Small intestine (tissue), 7 donors: ENCODE measurements at regions not wholly inside any gene's neighbourhood (a gene's known extent, or its start where the extent isn't known, plus 50 kb on each side); places are given as distances from the start of the nearest gene placed in this dataset.

Source experiments
- DNase-seq, 2 donors: peaks; one replicate each; pipeline versions ENCODE4 v3.0.0 to v3.0.0-alpha.2; 2013
- FAIRE-seq: peaks from 2 replicates; lab custom pipeline; 2012; peaks lifted over from hg19 to GRCh38; lab: Jason Lieb, UNC
- H3K27ac ChIP-seq, 3 donors: one replicate each; pipeline ENCODE4 v1.5.1; 2013; ENCODE audit warnings: low read length in 2 of 3, mild to moderate bottlenecking in 2 of 3, control low read depth in 1 of 3, inconsistent platforms in 1 of 3, low read depth in 1 of 3, moderate library complexity in 1 of 3
- H3K27me3 ChIP-seq, 3 donors: one replicate each; pipeline ENCODE4 v1.6.1; 2013; ENCODE audit warnings: low read length in 3 of 3, inconsistent platforms in 1 of 3; ENCODE audit not compliant: control insufficient read depth in 3 of 3, insufficient read depth in 3 of 3
- H3K36me3 ChIP-seq, 3 donors: one replicate each; pipeline ENCODE4 v1.6.1; 2013; ENCODE audit warnings: low read length in 3 of 3, inconsistent platforms in 1 of 3, low read depth in 1 of 3, mild to moderate bottlenecking in 1 of 3, moderate library complexity in 1 of 3; ENCODE audit not compliant: control insufficient read depth in 3 of 3, insufficient read depth in 2 of 3
- H3K4me1 ChIP-seq, 3 donors: one replicate each; pipeline ENCODE4 v1.6.1; 2013; ENCODE audit warnings: low read length in 2 of 3, inconsistent platforms in 1 of 3, low read depth in 1 of 3, mild to moderate bottlenecking in 1 of 3, moderate library complexity in 1 of 3; ENCODE audit not compliant: control insufficient read depth in 3 of 3, insufficient read depth in 2 of 3
- H3K4me3 ChIP-seq, 3 donors: one replicate each; pipeline ENCODE4 v1.5.1; 2013; ENCODE audit warnings: low read length in 3 of 3, control low read depth in 1 of 3, inconsistent platforms in 1 of 3, low read depth in 1 of 3, mild to moderate bottlenecking in 1 of 3, moderate library complexity in 1 of 3
- H3K9me3 ChIP-seq, 2 donors: one replicate each; pipeline ENCODE4 v1.6.1; 2013; ENCODE audit warnings: low read depth in 1 of 2, low read length in 1 of 2; ENCODE audit not compliant: control insufficient read depth in 2 of 2, insufficient read depth in 1 of 2
- WGBS, 3 donors: extraction: QIAGEN DNeasy Blood & Tissue Kit; methylation state at CpG; one replicate each; pipeline ENCODE4 v1.1.7; 2013; 5-methylcytosine and 5-hydroxymethylcytosine counted together
- donor health status: healthy with polysubstance abuse.
- donor health status: control.
- donor health status: control.
- donor health status: Bipolar disorder and iron deficiency.
- donor health status: healthy.

GRCh38 chr18:78113940-78114251 lies 864.2 kb downstream of the GALR1 start:
- no peak overlapping the region for H3K27ac ChIP-seq
- 83 to 89% (median 84%) methylated on average over 7 of the region's 7 CpGs for WGBS, 3 donors
- no peaks in the 10 kb centered on the region for H3K4me1 ChIP-seq
- H3K36me3 ChIP-seq, result no peaks in the 10 kb centered on the region
- DNase-seq, result no peak
- no peak overlapping the region for H3K4me3 ChIP-seq
- H3K9me3 ChIP-seq, result peaks cover 0 to 5% of the 10 kb centered on the region in 2 donors
- no peaks in the 10 kb centered on the region for H3K27me3 ChIP-seq
- no peak for FAIRE-seq

- Histone ChIP-seq H3K36me3 (no peaks in the 10 kb centered on the region), H3K4me1 (no peaks in the 10 kb centered on the region), H3K9me3 (peaks cover 0 to 2% of the 10 kb centered on the region in 2 donors), H3K27me3 (no peaks in the 10 kb centered on the region), H3K27ac (no peak overlapping the region), H3K4me3 (no peak overlapping the region)
- FAIRE-seq (no peak), DNase-seq (no peak)
- WGBS, 3 donors, result 45 to 85% (median 50%) methylated on average over 1 of the region's 1 CpG
Measured at GRCh38 chr18:78115896-78116561, 863.6 kb upstream of the SALL3 start.

GRCh38 chr18:78123144-78123909 lies 856.3 kb upstream of the SALL3 start:
- H3K36me3 ChIP-seq, result no peaks in the 10 kb centered on the region
- no peak for DNase-seq
- no peak overlapping the region for H3K4me3 ChIP-seq
- peaks cover 0 to 27% of the 10 kb centered on the region in 2 donors for H3K9me3 ChIP-seq
- H3K27ac ChIP-seq, result no peak overlapping the region
- 77 to 80% (median 78%) methylated on average over 23 to 24 of the region's 24 CpGs for WGBS, 3 donors
- no peak for FAIRE-seq
- no peaks in the 10 kb centered on the region for H3K27me3 ChIP-seq
- H3K4me1 ChIP-seq, result no peaks in the 10 kb centered on the region

- Histone ChIP-seq H3K4me3 (no peak overlapping the region), H3K4me1 (no peaks in the 10 kb centered on the region), H3K9me3 (peaks cover 0 to 27% of the 10 kb centered on the region in 2 donors), H3K27ac (no peak overlapping the region), H3K27me3 (no peaks in the 10 kb centered on the region), H3K36me3 (no peaks in the 10 kb centered on the region)
- FAIRE-seq, result no peak
- DNase-seq, result no peak
- 86 to 90% (median 88%) methylated on average over 33 to 34 of the region's 34 CpGs for WGBS, 3 donors
Measured at GRCh38 chr18:78123926-78124797, 855.5 kb upstream of the SALL3 start.

- no peak overlapping the region for H3K4me3 ChIP-seq
- H3K9me3 ChIP-seq, result peaks cover 0 to 24% of the 10 kb centered on the region in 2 donors
- H3K27me3 ChIP-seq, result no peaks in the 10 kb centered on the region
- no peak for FAIRE-seq
- H3K4me1 ChIP-seq, result no peaks in the 10 kb centered on the region
- no peak overlapping the region for H3K27ac ChIP-seq
- 87 to 94% (median 93%) methylated on average over 7 of the region's 7 CpGs for WGBS, 3 donors
- DNase-seq, result no peak
- H3K36me3 ChIP-seq, result no peaks in the 10 kb centered on the region
Measured at GRCh38 chr18:78125206-78125896, 854.3 kb upstream of the SALL3 start.

GRCh38 chr18:78126106-78126505 lies 853.5 kb upstream of the SALL3 start:
- peaks cover 0 to 24% of the 10 kb centered on the region in 2 donors for H3K9me3 ChIP-seq
- no peak overlapping the region for H3K27ac ChIP-seq
- H3K4me1 ChIP-seq, result no peaks in the 10 kb centered on the region
- FAIRE-seq, result no peak
- H3K27me3 ChIP-seq, result no peaks in the 10 kb centered on the region
- WGBS, 3 donors, result 92 to 94% (median 93%) methylated on average over 13 of the region's 13 CpGs
- H3K36me3 ChIP-seq, result no peaks in the 10 kb centered on the region
- H3K4me3 ChIP-seq, result no peak overlapping the region
- no peak for DNase-seq

- no peaks in the 10 kb centered on the region for H3K4me1 ChIP-seq
- no peaks in the 10 kb centered on the region for H3K27me3 ChIP-seq
- DNase-seq (no peak), FAIRE-seq (no peak)
- no peaks in the 10 kb centered on the region for H3K36me3 ChIP-seq
- H3K27ac ChIP-seq, result no peak overlapping the region
- WGBS, 3 donors, result 64 to 79% (median 74%) methylated on average over 21 of the region's 21 CpGs
- no peak overlapping the region for H3K4me3 ChIP-seq
- peaks cover 0 to 24% of the 10 kb centered on the region in 2 donors for H3K9me3 ChIP-seq
Measured at GRCh38 chr18:78126536-78126935, 853.1 kb upstream of the SALL3 start.

- Histone ChIP-seq H3K27me3 (no peaks in the 10 kb centered on the region), H3K4me3 (no peak overlapping the region), H3K4me1 (no peaks in the 10 kb centered on the region), H3K9me3 (peaks cover 0 to 24% of the 10 kb centered on the region in 2 donors), H3K36me3 (no peaks in the 10 kb centered on the region), H3K27ac (no peak overlapping the region)
- DNase-seq (no peak), FAIRE-seq (no peak)
- 88 to 96% (median 92%) methylated on average over 20 of the region's 20 CpGs for WGBS, 3 donors
Measured at GRCh38 chr18:78127041-78127440, 852.6 kb upstream of the SALL3 start.
